ENCODE measurements at regions not wholly inside any gene's neighbourhood (a gene's known extent, or its start where the extent isn't known, plus 50 kb on each side); places are given as distances from the start of the nearest gene placed in this dataset.

GRCh38 chr4:36812149-36812548 is 432.4 kb upstream of the NWD2 start:
- no peak for DNase-seq (ENCODE audit: low read depth in 2 of 2)

- DNase-seq (ENCODE audit: low read depth in 2 of 2), result no peak
These were observed 429.0 kb upstream of the NWD2 start for GRCh38 chr4:36815536-36815935.

GRCh38 chr4:36823199-36823967 is 421.2 kb upstream of the NWD2 start:
- no peak for DNase-seq (ENCODE audit: low read depth in 2 of 2)

- DNase-seq (ENCODE audit: low read depth in 2 of 2), result no peak
These were observed 419.9 kb upstream of the NWD2 start for GRCh38 chr4:36824682-36825081.

GRCh38 chr4:36835246-36835645 is 409.3 kb upstream of the NWD2 start:
- DNase-seq (ENCODE audit: low read depth in 2 of 2), result no peak

- no peak for DNase-seq (ENCODE audit: low read depth in 2 of 2)
These were observed 402.8 kb upstream of the NWD2 start for GRCh38 chr4:36841583-36842326.

- no peak for DNase-seq (ENCODE audit: low read depth in 2 of 2)
These were observed 400.1 kb upstream of the NWD2 start for GRCh38 chr4:36844448-36844847.

- DNase-seq (ENCODE audit: low read depth in 2 of 2), result no peak
These were observed 391.7 kb upstream of the NWD2 start for GRCh38 chr4:36852856-36853255.

- no peak for DNase-seq (ENCODE audit: low read depth in 2 of 2)
These were observed 390.0 kb upstream of the NWD2 start for GRCh38 chr4:36854554-36854953.

- DNase-seq (ENCODE audit: low read depth in 2 of 2), result no peak
These were observed 380.9 kb upstream of the NWD2 start for GRCh38 chr4:36863601-36864000.

- no peak for DNase-seq (ENCODE audit: low read depth in 2 of 2)
These were observed 374.4 kb upstream of the NWD2 start for GRCh38 chr4:36870121-36870520.

GRCh38 chr4:36872679-36873078 is 371.9 kb upstream of the NWD2 start:
- no peak for DNase-seq (ENCODE audit: low read depth in 2 of 2)

GRCh38 chr4:36884151-36884550 is 360.4 kb upstream of the NWD2 start:
- DNase-seq (ENCODE audit: low read depth in 2 of 2), result no peak

- DNase-seq (ENCODE audit: low read depth in 2 of 2), result no peak
These were observed 352.6 kb upstream of the NWD2 start for GRCh38 chr4:36891971-36892370.

- no peak for DNase-seq (ENCODE audit: low read depth in 2 of 2)
These were observed 344.0 kb upstream of the NWD2 start for GRCh38 chr4:36900446-36900987.

- DNase-seq (ENCODE audit: low read depth in 2 of 2), result no peak
These were observed 339.7 kb upstream of the NWD2 start for GRCh38 chr4:36904823-36905222.

GRCh38 chr4:36914106-36914505 is 330.4 kb upstream of the NWD2 start:
- DNase-seq (ENCODE audit: low read depth in 2 of 2), result no peak

GRCh38 chr4:36915717-36916116 is 328.8 kb upstream of the NWD2 start:
- DNase-seq (ENCODE audit: low read depth in 2 of 2), result no peak

GRCh38 chr4:36917413-36917812 is 327.1 kb upstream of the NWD2 start:
- DNase-seq (ENCODE audit: low read depth in 2 of 2), result no peak

GRCh38 chr4:36919721-36920120 is 324.8 kb upstream of the NWD2 start:
- DNase-seq (ENCODE audit: low read depth in 2 of 2), result no peak

GRCh38 chr4:36921476-36922216 is 322.9 kb upstream of the NWD2 start:
- no peak for DNase-seq (ENCODE audit: low read depth in 2 of 2)

GRCh38 chr4:36930562-36931111 is 313.9 kb upstream of the NWD2 start:
- DNase-seq (ENCODE audit: low read depth in 2 of 2), result no peak
